GM12872 (cell line): ENCODE measurements at regions not wholly inside any gene's neighbourhood (a gene's known extent, or its start where the extent isn't known, plus 50 kb on each side); places are given as distances from the start of the nearest gene placed in this dataset.

Experiments used
- TF ChIP-seq, protein P1 (sequence below): IDR thresholded peaks from 3 replicates; pipeline ENCODE4 v1.5.1; 2011; ENCODE audit warnings: low read depth, mild to moderate bottlenecking, low read length, moderate library complexity; ENCODE audit not compliant: insufficient read depth

- TF ChIP-seq, protein P1, sequence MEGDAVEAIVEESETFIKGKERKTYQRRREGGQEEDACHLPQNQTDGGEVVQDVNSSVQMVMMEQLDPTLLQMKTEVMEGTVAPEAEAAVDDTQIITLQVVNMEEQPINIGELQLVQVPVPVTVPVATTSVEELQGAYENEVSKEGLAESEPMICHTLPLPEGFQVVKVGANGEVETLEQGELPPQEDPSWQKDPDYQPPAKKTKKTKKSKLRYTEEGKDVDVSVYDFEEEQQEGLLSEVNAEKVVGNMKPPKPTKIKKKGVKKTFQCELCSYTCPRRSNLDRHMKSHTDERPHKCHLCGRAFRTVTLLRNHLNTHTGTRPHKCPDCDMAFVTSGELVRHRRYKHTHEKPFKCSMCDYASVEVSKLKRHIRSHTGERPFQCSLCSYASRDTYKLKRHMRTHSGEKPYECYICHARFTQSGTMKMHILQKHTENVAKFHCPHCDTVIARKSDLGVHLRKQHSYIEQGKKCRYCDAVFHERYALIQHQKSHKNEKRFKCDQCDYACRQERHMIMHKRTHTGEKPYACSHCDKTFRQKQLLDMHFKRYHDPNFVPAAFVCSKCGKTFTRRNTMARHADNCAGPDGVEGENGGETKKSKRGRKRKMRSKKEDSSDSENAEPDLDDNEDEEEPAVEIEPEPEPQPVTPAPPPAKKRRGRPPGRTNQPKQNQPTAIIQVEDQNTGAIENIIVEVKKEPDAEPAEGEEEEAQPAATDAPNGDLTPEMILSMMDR, result no peak
Observed at GRCh38 chr18:40849886-40850285, 1105.1 kb upstream of the PIK3C3 start.

GRCh38 chr18:40841467-40841866 lies 1113.6 kb upstream of the PIK3C3 start:
- TF ChIP-seq, protein P1, result no peak

GRCh38 chr18:40841063-40841462 lies 1114.0 kb upstream of the PIK3C3 start:
- TF ChIP-seq, protein P1, result no peak

- TF ChIP-seq, protein P1, result no peak
Observed at GRCh38 chr18:40832362-40832761, 1122.7 kb upstream of the PIK3C3 start.

- TF ChIP-seq, protein P1, result no peak
Observed at GRCh38 chr18:40824291-40824690, 1130.7 kb upstream of the PIK3C3 start.

DNA sequence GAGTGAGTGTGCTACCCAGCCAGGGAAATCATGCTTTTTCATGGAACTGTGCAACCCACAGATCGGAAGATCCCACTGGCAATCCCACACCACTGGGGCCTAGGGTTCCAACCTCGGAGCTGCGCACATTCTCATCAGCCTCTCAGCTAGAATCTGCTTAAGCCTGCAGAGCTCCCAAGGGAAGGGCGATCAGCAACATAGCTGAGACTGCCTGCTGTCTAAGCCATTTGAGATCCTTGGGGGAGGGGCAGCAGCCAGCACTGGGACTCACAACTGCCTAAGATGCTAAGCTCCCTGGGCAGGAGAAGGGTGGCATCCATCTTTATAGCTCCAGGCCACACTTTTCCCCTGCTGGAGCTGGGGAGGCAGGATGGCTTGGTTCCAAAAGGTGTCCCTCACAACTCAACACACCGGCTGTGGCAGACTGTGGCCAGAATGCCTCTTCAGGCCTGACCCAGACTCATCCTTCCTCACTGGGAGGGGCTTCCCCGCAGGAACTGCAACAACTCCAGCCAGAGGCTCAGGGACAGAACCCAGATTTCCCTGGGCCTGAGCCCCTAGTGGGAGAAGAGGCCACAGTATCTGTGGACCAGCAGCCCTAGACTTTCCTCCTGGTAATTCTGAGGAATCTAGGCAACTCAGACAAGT lies 1133.3 kb upstream of the PIK3C3 start:
- TF ChIP-seq, protein P1, result no peak

DNA sequence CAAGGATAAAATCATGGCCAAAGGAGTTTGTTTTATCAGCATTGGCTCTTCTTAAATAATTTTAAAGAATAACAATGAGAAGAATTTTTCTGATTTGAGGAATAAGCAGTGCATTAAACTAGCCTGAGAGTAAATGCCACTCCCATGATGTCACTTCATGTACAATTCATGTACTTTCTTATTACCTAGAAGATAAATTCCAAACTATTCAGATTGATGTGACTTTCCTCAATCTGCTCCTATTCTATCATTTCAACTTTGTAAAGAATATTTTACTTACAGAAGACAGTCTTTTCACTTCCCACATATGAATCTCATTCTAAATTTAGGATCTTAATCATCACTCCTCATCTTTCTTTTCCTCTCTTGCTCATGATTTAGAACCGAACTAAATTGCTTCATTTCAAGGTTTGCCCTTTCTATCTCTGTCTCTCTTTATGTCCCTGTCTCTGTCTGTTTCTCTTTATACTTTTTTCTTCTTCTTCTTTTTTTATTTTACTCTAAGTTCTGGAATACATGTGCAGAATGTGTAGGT lies 1142.0 kb upstream of the PIK3C3 start:
- TF ChIP-seq, protein P1, result no peak
